Heart left ventricle (tissue), 16 donors: ENCODE measurements at regions not wholly inside any gene's neighbourhood (a gene's known extent, or its start where the extent isn't known, plus 50 kb on each side); places are given as distances from the start of the nearest gene placed in this dataset.

Experiments used
- ATAC-seq, 4 donors: fragments of 200-7000 bp; cut with Tn5 transposase; one replicate each; pipeline ENCODE4 v1.9.1; 2020 to 2022; ENCODE audit warnings: moderate library complexity in 4 of 4, mild to moderate bottlenecking in 3 of 4, moderate number of reproducible peaks in 1 of 4
- DNase-seq, 5 donors: peaks; one replicate each; pipeline ENCODE4 v3.0.0-alpha.2; 2020
- H3K27ac ChIP-seq, 12 donors: fragments of 200-600 bp; sonication (generic) in 4 of 12; one replicate each; pipeline versions ENCODE4 v1.5.0 to v1.8.0; 2016 to 2022; ENCODE audit warnings: mild to moderate bottlenecking in 2 of 12
- H3K27me3 ChIP-seq, 9 donors: fragments of 200-600 bp; sonication (generic) in 2 of 9; one replicate each; pipeline versions ENCODE4 v1.5.1 to v1.8.0; 2016 to 2022; ENCODE audit warnings: mild to moderate bottlenecking in 3 of 9
- H3K36me3 ChIP-seq, 9 donors: fragments of 200-600 bp; sonication (generic) in 2 of 9; one replicate each; pipeline versions ENCODE4 v1.5.0 to v1.8.0; 2018 to 2022; ENCODE audit warnings: mild to moderate bottlenecking in 2 of 9
- H3K4me1 ChIP-seq, 12 donors: fragments of 200-600 bp; sonication (generic) in 4 of 12; one replicate each; pipeline versions ENCODE4 v1.5.0 to v1.8.0; 2016 to 2022; ENCODE audit warnings: mild to moderate bottlenecking in 3 of 12
- H3K4me3 ChIP-seq, 12 donors: fragments of 200-600 bp; sonication (generic) in 4 of 12; one replicate each; pipeline versions ENCODE4 v1.5.0 to v1.8.0; 2017 to 2022; ENCODE audit warnings: mild to moderate bottlenecking in 9 of 12, moderate library complexity in 4 of 12
- H3K9me3 ChIP-seq, 12 donors: fragments of 200-600 bp; sonication (generic) in 4 of 12; one replicate each; pipeline versions ENCODE4 v1.5.0 to v1.8.0; 2016 to 2022; ENCODE audit warnings: mild to moderate bottlenecking in 1 of 12
- POLR2A ChIP-seq, 2 donors: fragments of 450-650 bp; IDR thresholded peaks; one replicate each; pipeline ENCODE4 v1.6.1; 2017; ENCODE audit warnings: antibody characterized with exemption in 2 of 2, mild to moderate bottlenecking in 2 of 2, moderate library complexity in 2 of 2
- WGBS, 4 donors: extraction: QIAGEN DNeasy Blood & Tissue Kit in 2 of 4; methylation state at CpG; one replicate each; pipeline versions ENCODE4 v1.1.5 to v1.1.7; 2013 to 2018; 5-methylcytosine and 5-hydroxymethylcytosine counted together
- intact Hi-C, 10 donors: fragments of 100-400 bp; cut with DNase I; formaldehyde crosslinking; loops; one replicate each; pipeline versions ENCODE4 v1.11.1 to v1.14.2; 2022
- TF ChIP-seq, protein P1 (sequence below), 12 donors: fragments of 200-600 bp; sonication (generic) in 4 of 12; IDR thresholded peaks; one replicate each; pipeline versions ENCODE4 v1.5.0 to v1.8.0; 2018 to 2022; ENCODE audit warnings: antibody characterized with exemption in 12 of 12, mild to moderate bottlenecking in 5 of 12
- donor health status: ischemic (EF 13 %, LVEDD 7.1; RV severe dilation, severe dysfunction).
- donor health status: healthy with polysubstance abuse.
- donor health status: DM: no; HTN: yes; CAD: no.
- donor health status: DM: no; HTN: no; CAD: no.
- donor health status: ischemic (EF 25% LVEDD 6.9; RV normal size, moderate dysfunction).
- donor health status: ischemic (EF 25% LVEDD 5.7; RV mildly dilated, moderate dysfunction).
- donor health status: healthy.
- donor health status: DM: yes; HTN: yes; CAD: no.
- donor health status: ischemic (EF 35%, LVEDD 5.7; RV mildly dilated, moderate dysfunction).
- donor health status: nonischemic (EF 11% LVEDD 7.7; RV severe dilation, severe dysfunction).
- donor health status: DM: yes; HTN: yes; CAD: no.
- donor health status: PGD.
- donor health status: ischemic (EF 29% LVEDD 5.4; RV normal size, mild dysfunction).
- donor health status: nonischemic (EF 23%, LVEDD 6.1; RV moderate dilation, normal function).

DNA sequence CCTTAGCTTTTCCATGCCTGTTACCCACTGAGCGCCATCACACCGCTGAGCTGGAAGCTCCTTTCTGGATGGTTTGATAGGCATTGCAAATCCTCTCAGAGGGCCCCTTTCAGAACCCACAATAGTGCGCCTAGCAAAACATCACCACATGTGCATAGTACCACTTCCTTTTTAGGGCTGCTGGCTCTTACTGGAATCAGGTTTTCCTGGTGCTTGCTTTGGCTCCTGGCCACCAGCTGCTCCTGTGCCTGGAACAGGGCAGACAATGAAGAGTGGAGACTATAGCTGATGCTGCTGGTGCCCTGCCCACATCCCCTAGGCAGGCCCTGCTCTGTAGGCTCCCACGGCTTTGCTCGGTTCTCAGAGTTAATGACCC is 163.6 kb upstream of the SEMA6A start:
- H3K27me3 ChIP-seq, result no peaks in the 10 kb centered on the region
- ATAC-seq (peak in 3 of 4 donors; percentile 21 to 44 (median 38)), DNase-seq (peak in 2 of 5 donors; percentile 29 to 47)
- peaks cover 0 to 37% (median 21%) of the 10 kb centered on the region in 12 donors for H3K4me1 ChIP-seq
- no peak overlapping the region for H3K4me3 ChIP-seq
- H3K27ac ChIP-seq, result peak overlapping the region in 3 of 12 donors; percentile 4 to 25 (median 20)
- H3K9me3 ChIP-seq, result no peaks in the 10 kb centered on the region
- no peak for TF ChIP-seq POLR2A (IDR thresholded peaks at IDR 0.05)
- TF ChIP-seq, protein P1, sequence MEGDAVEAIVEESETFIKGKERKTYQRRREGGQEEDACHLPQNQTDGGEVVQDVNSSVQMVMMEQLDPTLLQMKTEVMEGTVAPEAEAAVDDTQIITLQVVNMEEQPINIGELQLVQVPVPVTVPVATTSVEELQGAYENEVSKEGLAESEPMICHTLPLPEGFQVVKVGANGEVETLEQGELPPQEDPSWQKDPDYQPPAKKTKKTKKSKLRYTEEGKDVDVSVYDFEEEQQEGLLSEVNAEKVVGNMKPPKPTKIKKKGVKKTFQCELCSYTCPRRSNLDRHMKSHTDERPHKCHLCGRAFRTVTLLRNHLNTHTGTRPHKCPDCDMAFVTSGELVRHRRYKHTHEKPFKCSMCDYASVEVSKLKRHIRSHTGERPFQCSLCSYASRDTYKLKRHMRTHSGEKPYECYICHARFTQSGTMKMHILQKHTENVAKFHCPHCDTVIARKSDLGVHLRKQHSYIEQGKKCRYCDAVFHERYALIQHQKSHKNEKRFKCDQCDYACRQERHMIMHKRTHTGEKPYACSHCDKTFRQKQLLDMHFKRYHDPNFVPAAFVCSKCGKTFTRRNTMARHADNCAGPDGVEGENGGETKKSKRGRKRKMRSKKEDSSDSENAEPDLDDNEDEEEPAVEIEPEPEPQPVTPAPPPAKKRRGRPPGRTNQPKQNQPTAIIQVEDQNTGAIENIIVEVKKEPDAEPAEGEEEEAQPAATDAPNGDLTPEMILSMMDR (IDR thresholded peaks at IDR 0.05), result no peak
- intact Hi-C loops, result no loop called here
- 52 to 72% (median 71%) methylated on average over 3 to 5 of the region's 5 CpGs for WGBS, 4 donors
- H3K36me3 ChIP-seq, result no peaks in the 10 kb centered on the region

DNA sequence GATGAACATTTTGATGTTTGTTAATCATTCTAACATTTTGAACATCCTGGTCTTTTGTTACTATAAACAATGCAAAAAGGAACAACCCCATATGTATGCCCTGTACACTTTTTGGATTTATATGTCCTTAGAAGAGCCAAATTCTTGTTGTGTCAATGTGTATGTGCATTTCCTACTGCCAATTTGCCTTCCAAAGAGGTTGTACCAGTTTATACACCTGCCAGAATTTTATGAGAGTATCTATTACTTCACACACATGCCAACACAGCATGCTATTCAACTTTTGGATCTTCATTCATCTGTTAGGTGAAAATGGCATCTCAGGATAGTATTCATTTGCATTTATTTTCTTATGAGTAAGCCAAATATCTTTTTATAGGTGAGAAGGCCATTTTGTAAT is 162.0 kb upstream of the SEMA6A start:
- peaks cover 0 to 37% (median 21%) of the 10 kb centered on the region in 12 donors for H3K4me1 ChIP-seq
- intact Hi-C loops, result no loop called here
- H3K27ac ChIP-seq, result no peak overlapping the region
- H3K36me3 ChIP-seq, result no peaks in the 10 kb centered on the region
- no peaks in the 10 kb centered on the region for H3K9me3 ChIP-seq
- TF ChIP-seq, protein P1 (IDR thresholded peaks at IDR 0.05), result no peak
- no peak for TF ChIP-seq POLR2A (IDR thresholded peaks at IDR 0.05)
- no peak overlapping the region for H3K4me3 ChIP-seq
- no peak for ATAC-seq
- DNase-seq, result no peak
- H3K27me3 ChIP-seq, result no peaks in the 10 kb centered on the region

DNA sequence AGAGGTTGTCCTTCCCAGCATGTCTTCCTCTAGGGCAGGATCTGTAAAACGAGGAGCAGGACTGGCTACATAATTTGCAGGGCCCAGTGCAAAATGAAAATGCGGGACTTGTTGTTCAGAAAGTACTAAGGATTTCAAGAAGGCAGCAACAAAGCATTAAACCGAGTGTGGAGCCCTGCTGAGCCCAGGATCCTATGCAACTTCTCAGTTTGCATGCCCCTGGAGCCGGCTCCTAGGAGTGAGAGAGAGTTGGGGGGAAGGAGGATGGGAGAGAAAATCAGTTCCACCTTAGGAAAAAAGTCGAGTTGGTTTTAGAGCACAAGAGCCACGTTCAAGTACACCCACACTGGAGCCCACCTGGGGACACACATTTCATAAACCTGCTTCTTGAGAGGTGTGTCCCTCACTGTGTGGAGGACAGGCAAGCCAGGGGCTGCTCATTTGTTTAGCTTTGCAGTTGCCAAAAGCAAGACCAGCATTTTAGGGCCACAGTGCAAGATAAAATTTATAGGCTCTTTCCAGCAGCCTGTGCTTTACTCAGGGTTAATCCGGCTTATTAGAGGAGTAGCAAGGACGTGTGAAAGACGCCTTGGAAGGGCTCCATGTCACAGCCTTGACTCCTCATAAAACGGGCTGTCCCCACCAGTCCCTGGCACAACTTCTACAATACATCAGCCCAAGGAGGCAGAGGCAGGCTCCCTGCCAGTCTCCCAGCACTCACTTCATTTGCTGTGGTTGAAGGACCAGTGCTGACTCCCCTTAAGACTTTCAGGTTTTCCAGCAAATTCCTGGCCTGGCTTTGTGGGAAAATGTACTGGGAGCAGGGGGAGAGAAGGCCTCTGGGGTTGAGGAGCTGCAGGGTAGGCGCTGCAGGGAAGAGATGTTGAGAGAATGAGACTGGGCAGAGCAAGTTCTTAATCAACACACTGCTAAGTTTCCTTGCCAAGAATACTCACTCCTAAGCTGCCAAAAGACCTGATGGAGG is 159.7 kb upstream of the SEMA6A start:
- peak in 2 of 5 donors; percentile 31 to 34 for DNase-seq
- Histone ChIP-seq H3K27me3 (no peaks in the 10 kb centered on the region), H3K4me3 (no peak overlapping the region), H3K9me3 (no peaks in the 10 kb centered on the region), H3K36me3 (no peaks in the 10 kb centered on the region), H3K4me1 (peaks cover 0 to 30% (median 21%) of the 10 kb centered on the region in 12 donors), H3K27ac (peak overlapping the region in 1 of 12 donors; percentile 20)
- WGBS, 4 donors, result 52 to 63% (median 61%) methylated on average over 11 of the region's 11 CpGs
- ATAC-seq, result peak in 3 of 4 donors; percentile 32 to 78 (median 65)
- intact Hi-C loops, result no loop called here
- TF ChIP-seq POLR2A (IDR thresholded peaks at IDR 0.05), result no peak
- TF ChIP-seq, protein P1 (IDR thresholded peaks at IDR 0.05), result no peak

DNA sequence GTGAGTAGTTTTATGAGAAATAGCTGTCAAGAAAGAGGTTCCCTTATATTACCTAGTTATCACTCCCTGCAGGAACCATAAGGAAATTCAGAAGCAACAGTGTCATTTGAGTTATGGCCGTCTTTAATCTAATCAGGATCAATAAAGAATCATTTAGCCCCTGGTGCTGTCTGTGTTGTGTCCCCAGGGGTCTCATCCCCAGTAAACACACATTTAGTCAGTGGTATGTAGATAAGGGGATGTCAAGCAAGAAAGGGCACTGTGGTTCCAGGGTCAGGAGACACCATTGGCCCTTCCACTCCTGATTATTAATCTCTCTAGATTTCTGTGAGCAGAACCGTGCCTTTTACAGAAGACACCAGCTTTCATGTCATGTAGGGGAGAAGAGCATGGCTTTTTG is 158.0 kb upstream of the SEMA6A start:
- TF ChIP-seq, protein P1 (IDR thresholded peaks at IDR 0.05), result no peak
- no peak for TF ChIP-seq POLR2A (IDR thresholded peaks at IDR 0.05)
- no peak overlapping the region for H3K4me3 ChIP-seq
- intact Hi-C loops, result no loop called here
- ATAC-seq (no peak), DNase-seq (no peak)
- no peaks in the 10 kb centered on the region for H3K9me3 ChIP-seq
- H3K4me1 ChIP-seq, result peaks cover 0 to 17% (median 9%) of the 10 kb centered on the region in 12 donors
- no peaks in the 10 kb centered on the region for H3K36me3 ChIP-seq
- WGBS, 4 donors, result 93 to 99% (median 95%) methylated on average over 2 of the region's 2 CpGs
- no peak overlapping the region for H3K27ac ChIP-seq
- no peaks in the 10 kb centered on the region for H3K27me3 ChIP-seq
